ENCODE measurements at regions not wholly inside any gene's neighbourhood (a gene's known extent, or its start where the extent isn't known, plus 50 kb on each side); places are given as distances from the start of the nearest gene placed in this dataset.

DNA sequence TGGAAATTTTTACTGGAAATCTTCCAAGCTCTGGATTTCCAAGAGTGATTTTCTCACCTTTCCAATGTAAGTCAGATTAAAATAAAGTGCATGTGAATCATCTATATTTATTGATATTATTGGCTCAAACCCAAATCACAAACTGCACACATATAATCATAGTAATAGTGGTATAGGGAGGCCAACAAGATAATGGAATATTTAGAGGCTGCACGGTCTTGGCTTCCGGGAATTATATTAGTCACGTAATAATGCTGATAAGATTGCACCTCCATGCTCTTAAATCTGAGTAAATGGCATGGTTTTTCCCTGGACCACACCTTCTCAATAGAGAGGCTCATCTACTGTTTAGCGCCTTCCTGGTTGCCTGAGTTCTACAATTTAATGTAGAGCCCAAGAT, 567.1 kb upstream of the NR2F2 start:
- TF ChIP-seq, protein P1, sequence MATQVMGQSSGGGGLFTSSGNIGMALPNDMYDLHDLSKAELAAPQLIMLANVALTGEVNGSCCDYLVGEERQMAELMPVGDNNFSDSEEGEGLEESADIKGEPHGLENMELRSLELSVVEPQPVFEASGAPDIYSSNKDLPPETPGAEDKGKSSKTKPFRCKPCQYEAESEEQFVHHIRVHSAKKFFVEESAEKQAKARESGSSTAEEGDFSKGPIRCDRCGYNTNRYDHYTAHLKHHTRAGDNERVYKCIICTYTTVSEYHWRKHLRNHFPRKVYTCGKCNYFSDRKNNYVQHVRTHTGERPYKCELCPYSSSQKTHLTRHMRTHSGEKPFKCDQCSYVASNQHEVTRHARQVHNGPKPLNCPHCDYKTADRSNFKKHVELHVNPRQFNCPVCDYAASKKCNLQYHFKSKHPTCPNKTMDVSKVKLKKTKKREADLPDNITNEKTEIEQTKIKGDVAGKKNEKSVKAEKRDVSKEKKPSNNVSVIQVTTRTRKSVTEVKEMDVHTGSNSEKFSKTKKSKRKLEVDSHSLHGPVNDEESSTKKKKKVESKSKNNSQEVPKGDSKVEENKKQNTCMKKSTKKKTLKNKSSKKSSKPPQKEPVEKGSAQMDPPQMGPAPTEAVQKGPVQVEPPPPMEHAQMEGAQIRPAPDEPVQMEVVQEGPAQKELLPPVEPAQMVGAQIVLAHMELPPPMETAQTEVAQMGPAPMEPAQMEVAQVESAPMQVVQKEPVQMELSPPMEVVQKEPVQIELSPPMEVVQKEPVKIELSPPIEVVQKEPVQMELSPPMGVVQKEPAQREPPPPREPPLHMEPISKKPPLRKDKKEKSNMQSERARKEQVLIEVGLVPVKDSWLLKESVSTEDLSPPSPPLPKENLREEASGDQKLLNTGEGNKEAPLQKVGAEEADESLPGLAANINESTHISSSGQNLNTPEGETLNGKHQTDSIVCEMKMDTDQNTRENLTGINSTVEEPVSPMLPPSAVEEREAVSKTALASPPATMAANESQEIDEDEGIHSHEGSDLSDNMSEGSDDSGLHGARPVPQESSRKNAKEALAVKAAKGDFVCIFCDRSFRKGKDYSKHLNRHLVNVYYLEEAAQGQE (IDR thresholded peaks at IDR 0.05; ENCODE audit: insufficient read depth in 1 of 2, low read depth in 2 of 2, low read length in 2 of 2): no peak
- TF ChIP-seq POLR2AphosphoS5 (IDR thresholded peaks at IDR 0.05; ENCODE audit: low read depth, low read length) (no peak), TAF1 (IDR thresholded peaks at IDR 0.05; ENCODE audit: borderline replicate concordance, insufficient read depth, low read length) (no peak), SIN3A (IDR thresholded peaks at IDR 0.05; ENCODE audit: borderline replicate concordance, insufficient read depth, low read length) (no peak), FOXP2 (optimal IDR thresholded peaks at IDR 0.05; ENCODE audit: borderline replicate concordance, extremely low read depth, extremely low read length, insufficient read depth) (no peak)

Measured in PFSK-1 (cell line).